Erythroblast (primary cell): ENCODE measurements at regions not wholly inside any gene's neighbourhood (a gene's known extent, or its start where the extent isn't known, plus 50 kb on each side); places are given as distances from the start of the nearest gene placed in this dataset.

ENCODE experiments used
- GATA1 ChIP-seq: IDR thresholded peaks from 2 replicates; pipeline ENCODE4 v1.6.1; 2011; ENCODE audit warnings: low read depth, mild to moderate bottlenecking, control low read depth, low read length, moderate library complexity
- POLR2A ChIP-seq: IDR thresholded peaks from 2 replicates; pipeline ENCODE4 v1.6.1; 2011; ENCODE audit warnings: mild to moderate bottlenecking, low read length

DNA sequence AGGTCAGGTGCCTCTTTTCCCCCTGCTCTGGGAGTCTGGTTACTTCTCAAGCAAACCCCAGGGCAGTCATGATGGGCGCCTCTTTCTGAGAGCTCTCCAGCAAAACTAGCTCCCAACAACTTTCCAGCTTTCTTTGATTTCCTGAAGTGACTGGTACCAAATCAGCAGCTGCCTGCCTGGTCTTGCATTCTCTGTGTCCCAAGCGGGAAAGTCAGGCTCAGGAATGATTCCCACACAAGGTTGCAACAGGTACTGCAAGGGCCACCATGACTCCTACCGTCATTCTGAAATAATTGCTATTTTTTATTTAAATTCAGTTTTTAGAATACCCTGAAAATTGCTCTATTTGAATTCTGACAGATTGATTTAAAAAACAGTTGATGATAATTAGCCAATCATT is 658.7 kb downstream of the SQOR start:
- TF ChIP-seq POLR2A, result no peak
- no peak for TF ChIP-seq GATA1
